ENCODE measurements at regions not wholly inside any gene's neighbourhood (a gene's known extent, or its start where the extent isn't known, plus 50 kb on each side); places are given as distances from the start of the nearest gene placed in this dataset.

DNA sequence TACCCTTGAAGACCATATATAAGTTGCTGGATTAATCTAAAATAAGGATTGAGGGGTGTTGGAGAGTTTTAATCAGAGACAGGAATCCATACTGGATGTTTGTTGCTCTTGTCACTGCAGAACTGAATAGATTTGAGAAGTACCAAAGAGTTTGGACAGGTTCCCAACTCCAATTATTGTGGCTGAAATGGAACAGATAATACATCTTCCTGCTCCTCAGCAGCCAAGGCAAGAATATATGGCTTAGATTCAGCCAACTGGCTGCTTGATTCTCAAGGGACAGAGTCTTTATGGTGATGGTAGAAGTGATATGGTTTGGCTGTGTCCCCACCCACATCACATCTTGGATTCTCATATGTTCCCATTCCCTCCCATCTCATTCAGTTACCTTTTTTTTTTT is 97.0 kb upstream of the PDHA2 start:
- H4K20me1 ChIP-seq (ENCODE audit: insufficient read depth) = no peaks in the 10 kb centered on the region
- no peaks in the 10 kb centered on the region for H3K9me3 ChIP-seq (ENCODE audit: control insufficient read depth in 1 of 2, insufficient read depth in 1 of 2, low read depth in 1 of 2, low read length in 2 of 2)
- DNase-seq (ENCODE audit: low read depth, low spot score) (no peak), ATAC-seq (no peak)
- no peak overlapping the region for H3K9ac ChIP-seq (ENCODE audit: low read length)
- H3K27ac ChIP-seq (ENCODE audit: low read depth, low read length) = no peak overlapping the region
- TF ChIP-seq, protein P1, sequence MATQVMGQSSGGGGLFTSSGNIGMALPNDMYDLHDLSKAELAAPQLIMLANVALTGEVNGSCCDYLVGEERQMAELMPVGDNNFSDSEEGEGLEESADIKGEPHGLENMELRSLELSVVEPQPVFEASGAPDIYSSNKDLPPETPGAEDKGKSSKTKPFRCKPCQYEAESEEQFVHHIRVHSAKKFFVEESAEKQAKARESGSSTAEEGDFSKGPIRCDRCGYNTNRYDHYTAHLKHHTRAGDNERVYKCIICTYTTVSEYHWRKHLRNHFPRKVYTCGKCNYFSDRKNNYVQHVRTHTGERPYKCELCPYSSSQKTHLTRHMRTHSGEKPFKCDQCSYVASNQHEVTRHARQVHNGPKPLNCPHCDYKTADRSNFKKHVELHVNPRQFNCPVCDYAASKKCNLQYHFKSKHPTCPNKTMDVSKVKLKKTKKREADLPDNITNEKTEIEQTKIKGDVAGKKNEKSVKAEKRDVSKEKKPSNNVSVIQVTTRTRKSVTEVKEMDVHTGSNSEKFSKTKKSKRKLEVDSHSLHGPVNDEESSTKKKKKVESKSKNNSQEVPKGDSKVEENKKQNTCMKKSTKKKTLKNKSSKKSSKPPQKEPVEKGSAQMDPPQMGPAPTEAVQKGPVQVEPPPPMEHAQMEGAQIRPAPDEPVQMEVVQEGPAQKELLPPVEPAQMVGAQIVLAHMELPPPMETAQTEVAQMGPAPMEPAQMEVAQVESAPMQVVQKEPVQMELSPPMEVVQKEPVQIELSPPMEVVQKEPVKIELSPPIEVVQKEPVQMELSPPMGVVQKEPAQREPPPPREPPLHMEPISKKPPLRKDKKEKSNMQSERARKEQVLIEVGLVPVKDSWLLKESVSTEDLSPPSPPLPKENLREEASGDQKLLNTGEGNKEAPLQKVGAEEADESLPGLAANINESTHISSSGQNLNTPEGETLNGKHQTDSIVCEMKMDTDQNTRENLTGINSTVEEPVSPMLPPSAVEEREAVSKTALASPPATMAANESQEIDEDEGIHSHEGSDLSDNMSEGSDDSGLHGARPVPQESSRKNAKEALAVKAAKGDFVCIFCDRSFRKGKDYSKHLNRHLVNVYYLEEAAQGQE (IDR thresholded peaks at IDR 0.05; ENCODE audit: low read depth) = no peak
- no peak for TF ChIP-seq ELF1 (IDR thresholded peaks at IDR 0.05; ENCODE audit: borderline replicate concordance, low read depth)
- no peak for TF ChIP-seq ZNF274 (IDR thresholded peaks at IDR 0.05; ENCODE audit: low read depth, low read length)
- TF ChIP-seq CBX3 (IDR thresholded peaks at IDR 0.05; ENCODE audit: low read depth) = no peak
- no peak for TF ChIP-seq YY1 (IDR thresholded peaks at IDR 0.05; ENCODE audit: extremely low read depth, insufficient replicate concordance, low read depth, low read length)
- TF ChIP-seq JUND (IDR thresholded peaks at IDR 0.05) = no peak
- TF ChIP-seq ZFX (IDR thresholded peaks at IDR 0.05) = no peak
- TF ChIP-seq CEBPB (IDR thresholded peaks at IDR 0.05; ENCODE audit: low read depth) = no peak
- TF ChIP-seq ZBTB33 (IDR thresholded peaks at IDR 0.05; ENCODE audit: extremely low read depth, insufficient replicate concordance, low read length) = no peak
- TF ChIP-seq, protein P2, sequence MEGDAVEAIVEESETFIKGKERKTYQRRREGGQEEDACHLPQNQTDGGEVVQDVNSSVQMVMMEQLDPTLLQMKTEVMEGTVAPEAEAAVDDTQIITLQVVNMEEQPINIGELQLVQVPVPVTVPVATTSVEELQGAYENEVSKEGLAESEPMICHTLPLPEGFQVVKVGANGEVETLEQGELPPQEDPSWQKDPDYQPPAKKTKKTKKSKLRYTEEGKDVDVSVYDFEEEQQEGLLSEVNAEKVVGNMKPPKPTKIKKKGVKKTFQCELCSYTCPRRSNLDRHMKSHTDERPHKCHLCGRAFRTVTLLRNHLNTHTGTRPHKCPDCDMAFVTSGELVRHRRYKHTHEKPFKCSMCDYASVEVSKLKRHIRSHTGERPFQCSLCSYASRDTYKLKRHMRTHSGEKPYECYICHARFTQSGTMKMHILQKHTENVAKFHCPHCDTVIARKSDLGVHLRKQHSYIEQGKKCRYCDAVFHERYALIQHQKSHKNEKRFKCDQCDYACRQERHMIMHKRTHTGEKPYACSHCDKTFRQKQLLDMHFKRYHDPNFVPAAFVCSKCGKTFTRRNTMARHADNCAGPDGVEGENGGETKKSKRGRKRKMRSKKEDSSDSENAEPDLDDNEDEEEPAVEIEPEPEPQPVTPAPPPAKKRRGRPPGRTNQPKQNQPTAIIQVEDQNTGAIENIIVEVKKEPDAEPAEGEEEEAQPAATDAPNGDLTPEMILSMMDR (IDR thresholded peaks at IDR 0.05 in 2 of 3, conservative IDR thresholded peaks at IDR 0.05 in 1 of 3; ENCODE audit: borderline replicate concordance in 1 of 3, insufficient read depth in 1 of 3, low read depth in 2 of 3, low read length in 2 of 3) = no peak
- TF ChIP-seq POLR2AphosphoS5 (IDR thresholded peaks at IDR 0.05; ENCODE audit: low read depth, low read length) = no peak
- TF ChIP-seq TCF7L2 (IDR thresholded peaks at IDR 0.05; ENCODE audit: borderline replicate concordance, extremely low read depth, insufficient read depth, insufficient read length) = no peak
- TF ChIP-seq ATF3 (IDR thresholded peaks at IDR 0.05) = no peak
- TF ChIP-seq EGR1 (IDR thresholded peaks at IDR 0.05; ENCODE audit: low read depth) = no peak
- no peak for TF ChIP-seq EZH2 (IDR thresholded peaks at IDR 0.05)
- TF ChIP-seq SIN3A (IDR thresholded peaks at IDR 0.05; ENCODE audit: low read depth) = no peak
- H3K4me2 ChIP-seq (ENCODE audit: low read length) = no peak overlapping the region
- ChIA-PET CTCF (no interaction called here), POLR2A (no interaction called here), RAD21 (ENCODE audit: low non-redundant PET in 1 of 2, low total read pairs in 2 of 2, uncharacterized antibody in 2 of 2, unreplicated experiment in 2 of 2) (no interaction called here)
- H3K27me3 ChIP-seq (ENCODE audit: insufficient read depth, low read length) = no peaks in the 10 kb centered on the region
- no peaks in the 10 kb centered on the region for H3K4me1 ChIP-seq (ENCODE audit: control insufficient read depth in 1 of 2, insufficient read depth in 2 of 2, low read length in 2 of 2)
- H3K79me2 ChIP-seq (ENCODE audit: insufficient read depth, low read length) = no peaks in the 10 kb centered on the region
- no peak overlapping the region for H3K4me3 ChIP-seq (replicated peaks in 1 of 2; ENCODE audit: low read depth in 1 of 2, low read length in 2 of 2)
- no peak overlapping the region for H2AFZ ChIP-seq (ENCODE audit: low read depth, low read length, poor library complexity, severe bottlenecking)
- no peaks in the 10 kb centered on the region for H3K36me3 ChIP-seq (ENCODE audit: control insufficient read depth in 1 of 2, insufficient read depth in 2 of 2, low read length in 2 of 2)
- peaks cover 2% of the 10 kb centered on the region; the same call in 1 of the 2 replicates for H3K9me2 ChIP-seq (ENCODE audit: insufficient read depth)
- intact Hi-C loops (cut with micrococcal nuclease) = no loop called here
- no TSS peak for BruUV-seq (replicated peaks)
